OCI-LY1 (cell line): ENCODE measurements at regions not wholly inside any gene's neighbourhood (a gene's known extent, or its start where the extent isn't known, plus 50 kb on each side); places are given as distances from the start of the nearest gene placed in this dataset.

ENCODE experiments used
- H2AFZ ChIP-seq: fragments of 200-600 bp; sonication (generic), shearing (Covaris generic); 2 replicates; pipeline ENCODE4 v1.6.0; 2014; ENCODE audit warnings: antibody characterized with exemption, mild to moderate bottlenecking, low read length
- H3F3A ChIP-seq: fragments of 200-600 bp; sonication (generic), shearing (Covaris generic); 2 replicates; pipeline ENCODE4 v1.6.0; 2014; ENCODE audit warnings: mild to moderate bottlenecking, antibody characterized with exemption, low read length, moderate library complexity; ENCODE audit not compliant: insufficient read depth
- H3K27ac ChIP-seq: fragments of 200-600 bp; sonication (generic); 2 replicates; pipeline ENCODE4 v1.5.1; 2014; ENCODE audit warnings: low read length, mixed run types, mild to moderate bottlenecking, low read depth; ENCODE audit not compliant: poor library complexity, severe bottlenecking
- H3K27me3 ChIP-seq: fragments of 200-600 bp; sonication (generic); 2 replicates; pipeline ENCODE4 v1.6.0; 2014; ENCODE audit warnings: antibody characterized with exemption, mild to moderate bottlenecking, low read length, moderate library complexity; ENCODE audit not compliant: insufficient read depth
- H3K36me3 ChIP-seq: fragments of 200-600 bp; sonication (generic); 2 replicates; pipeline ENCODE4 v1.6.1; 2014; ENCODE audit warnings: mild to moderate bottlenecking, antibody characterized with exemption, low read length, moderate library complexity, mixed read lengths; ENCODE audit not compliant: insufficient read depth
- H3K4me1 ChIP-seq: fragments of 200-600 bp; sonication (generic); 2 replicates; pipeline ENCODE4 v1.5.1; 2014; ENCODE audit warnings: mild to moderate bottlenecking, low read length, moderate library complexity; ENCODE audit not compliant: insufficient read depth, severe bottlenecking
- H3K4me2 ChIP-seq: fragments of 200-600 bp; sonication (generic), shearing (Covaris generic); 2 replicates; pipeline ENCODE4 v1.6.1; 2014; ENCODE audit warnings: low read length
- H3K4me3 ChIP-seq: fragments of 200-600 bp; sonication (generic); 2 replicates; pipeline ENCODE4 v1.5.1; 2014; ENCODE audit warnings: low read length, low read depth, mild to moderate bottlenecking, mixed read lengths; ENCODE audit not compliant: poor library complexity, severe bottlenecking
- H3K79me2 ChIP-seq: fragments of 200-600 bp; shearing (Covaris generic); 2 replicates; pipeline ENCODE4 v1.6.1; 2016; ENCODE audit warnings: mixed run types, low read length, mixed read lengths; ENCODE audit not compliant: insufficient read depth
- H3K9ac ChIP-seq: fragments of 200-600 bp; sonication (generic), shearing (Covaris generic); 2 replicates; pipeline ENCODE4 v1.6.1; 2014; ENCODE audit warnings: mild to moderate bottlenecking, low read length, mixed read lengths
- H3K9me2 ChIP-seq: fragments of 200-600 bp; sonication (generic), shearing (Covaris generic); 2 replicates; pipeline ENCODE4 v1.6.1; 2014; ENCODE audit warnings: low read depth, mild to moderate bottlenecking, low read length, mixed read lengths
- H3K9me3 ChIP-seq: fragments of 200-600 bp; shearing (Covaris generic); 2 replicates; pipeline ENCODE4 v1.6.1; 2014; ENCODE audit warnings: low read length, mixed read lengths
- H4K20me1 ChIP-seq: fragments of 200-600 bp; sonication (generic), shearing (Covaris generic); 2 replicates; pipeline ENCODE4 v1.6.0; 2016; ENCODE audit warnings: mild to moderate bottlenecking, low read length; ENCODE audit not compliant: insufficient read depth
- EZH2 ChIP-seq: fragments of 200-600 bp; sonication (generic), shearing (Covaris generic); IDR thresholded peaks from 2 replicates; pipeline ENCODE4 v1.8.0; 2017; ENCODE audit warnings: borderline replicate concordance, mixed run types, mild to moderate bottlenecking, antibody characterized with exemption, low read length, moderate library complexity, mixed read lengths
- TF ChIP-seq, protein P1 (sequence below): fragments of 200-600 bp; sonication (generic), shearing (Covaris generic); IDR thresholded peaks from 2 replicates; pipeline ENCODE4 v1.5.1; 2017; ENCODE audit warnings: mild to moderate bottlenecking, antibody characterized with exemption, low read length, moderate library complexity, mixed read lengths

DNA sequence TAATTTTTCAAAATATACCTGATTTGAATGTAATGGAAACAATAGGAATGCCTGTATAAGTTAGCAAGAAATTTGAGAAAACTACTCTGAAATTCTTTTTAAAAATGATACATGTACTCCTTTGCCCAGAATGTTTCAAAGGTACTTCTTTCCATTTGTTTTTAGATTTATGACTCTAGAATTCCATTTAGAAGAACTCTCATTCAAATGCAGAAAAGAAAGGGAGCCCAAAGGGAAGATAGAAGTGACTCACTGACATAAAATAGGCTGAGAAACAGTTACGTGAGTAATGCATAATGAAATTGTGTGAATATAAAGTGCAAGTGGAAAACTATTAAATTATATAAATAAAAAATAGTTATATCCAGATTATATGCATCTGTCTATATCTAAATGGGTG, 926.3 kb downstream of the TAF11L14 start:
- no peaks in the 10 kb centered on the region; the same call in 1 of the 2 replicates for H3K9me2 ChIP-seq
- H3K79me2 ChIP-seq: no peaks in the 10 kb centered on the region
- no peak overlapping the region for H2AFZ ChIP-seq
- H3K9me3 ChIP-seq: no peaks in the 10 kb centered on the region
- H4K20me1 ChIP-seq: no peaks in the 10 kb centered on the region
- no peaks in the 10 kb centered on the region for H3K36me3 ChIP-seq
- no peak overlapping the region for H3K4me2 ChIP-seq
- H3F3A ChIP-seq: no peaks in the 10 kb centered on the region
- no peaks in the 10 kb centered on the region for H3K27me3 ChIP-seq
- H3K27ac ChIP-seq: no peak overlapping the region
- no peaks in the 10 kb centered on the region for H3K4me1 ChIP-seq
- TF ChIP-seq, protein P1, sequence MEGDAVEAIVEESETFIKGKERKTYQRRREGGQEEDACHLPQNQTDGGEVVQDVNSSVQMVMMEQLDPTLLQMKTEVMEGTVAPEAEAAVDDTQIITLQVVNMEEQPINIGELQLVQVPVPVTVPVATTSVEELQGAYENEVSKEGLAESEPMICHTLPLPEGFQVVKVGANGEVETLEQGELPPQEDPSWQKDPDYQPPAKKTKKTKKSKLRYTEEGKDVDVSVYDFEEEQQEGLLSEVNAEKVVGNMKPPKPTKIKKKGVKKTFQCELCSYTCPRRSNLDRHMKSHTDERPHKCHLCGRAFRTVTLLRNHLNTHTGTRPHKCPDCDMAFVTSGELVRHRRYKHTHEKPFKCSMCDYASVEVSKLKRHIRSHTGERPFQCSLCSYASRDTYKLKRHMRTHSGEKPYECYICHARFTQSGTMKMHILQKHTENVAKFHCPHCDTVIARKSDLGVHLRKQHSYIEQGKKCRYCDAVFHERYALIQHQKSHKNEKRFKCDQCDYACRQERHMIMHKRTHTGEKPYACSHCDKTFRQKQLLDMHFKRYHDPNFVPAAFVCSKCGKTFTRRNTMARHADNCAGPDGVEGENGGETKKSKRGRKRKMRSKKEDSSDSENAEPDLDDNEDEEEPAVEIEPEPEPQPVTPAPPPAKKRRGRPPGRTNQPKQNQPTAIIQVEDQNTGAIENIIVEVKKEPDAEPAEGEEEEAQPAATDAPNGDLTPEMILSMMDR: no peak
- no peak for TF ChIP-seq EZH2
- H3K4me3 ChIP-seq: no peak overlapping the region
- no peak overlapping the region for H3K9ac ChIP-seq

DNA sequence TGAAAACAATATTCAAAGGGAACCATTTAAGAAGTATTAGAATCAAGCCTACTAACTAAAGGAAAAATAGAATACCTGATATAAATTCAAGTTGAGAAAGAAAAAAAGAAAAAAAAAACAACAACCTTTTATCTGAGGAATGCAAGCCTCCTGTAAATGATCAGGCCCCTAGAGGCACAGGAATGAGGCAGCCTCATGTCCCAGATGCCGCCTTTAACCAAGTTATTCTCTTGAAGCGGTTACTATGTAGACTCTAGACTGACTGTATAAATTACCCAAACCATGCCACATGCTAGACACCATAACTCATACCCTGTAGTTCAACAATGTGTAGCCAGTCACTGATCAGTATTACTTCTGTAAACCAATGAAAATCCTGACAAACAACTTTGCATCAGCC, 929.6 kb downstream of the TAF11L14 start:
- no peaks in the 10 kb centered on the region for H3K4me1 ChIP-seq
- no peak overlapping the region for H3K9ac ChIP-seq
- no peak for TF ChIP-seq EZH2
- TF ChIP-seq, protein P1: no peak
- no peaks in the 10 kb centered on the region for H3F3A ChIP-seq
- H3K36me3 ChIP-seq: no peaks in the 10 kb centered on the region
- H2AFZ ChIP-seq: no peak overlapping the region
- H3K9me3 ChIP-seq: no peaks in the 10 kb centered on the region
- no peak overlapping the region for H3K4me3 ChIP-seq
- H3K79me2 ChIP-seq: no peaks in the 10 kb centered on the region
- H3K27ac ChIP-seq: no peak overlapping the region
- no peak overlapping the region for H3K4me2 ChIP-seq
- H3K27me3 ChIP-seq: no peaks in the 10 kb centered on the region
- H3K9me2 ChIP-seq: no peaks in the 10 kb centered on the region; the same call in 1 of the 2 replicates
- no peaks in the 10 kb centered on the region for H4K20me1 ChIP-seq

DNA sequence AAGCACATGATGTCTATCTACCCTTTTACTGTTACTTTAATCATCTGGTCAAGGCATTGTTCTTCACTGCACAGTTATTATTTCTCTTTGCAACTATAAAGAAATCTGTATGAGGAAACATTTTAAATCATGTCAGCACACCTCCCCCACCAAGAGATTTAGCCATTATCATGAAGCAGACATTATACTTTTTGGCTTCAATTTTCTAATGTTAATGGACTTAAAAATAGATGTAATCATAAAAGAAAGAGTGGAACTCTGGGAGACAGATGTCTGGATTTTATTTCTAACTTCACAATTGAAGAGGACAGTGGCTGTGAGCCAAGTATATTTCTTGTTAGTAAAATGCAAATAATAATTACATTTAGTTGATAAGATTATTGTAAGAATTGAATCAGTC, 932.4 kb downstream of the TAF11L14 start:
- H3K9ac ChIP-seq: no peak overlapping the region
- H3K4me2 ChIP-seq: no peak overlapping the region
- H3K79me2 ChIP-seq: no peaks in the 10 kb centered on the region
- no peak overlapping the region for H2AFZ ChIP-seq
- no peaks in the 10 kb centered on the region for H3K9me2 ChIP-seq
- no peaks in the 10 kb centered on the region for H3K36me3 ChIP-seq
- TF ChIP-seq, protein P1: no peak
- TF ChIP-seq EZH2: no peak
- no peaks in the 10 kb centered on the region for H3K27me3 ChIP-seq
- no peak overlapping the region for H3K27ac ChIP-seq
- no peak overlapping the region for H3K4me3 ChIP-seq
- no peaks in the 10 kb centered on the region for H4K20me1 ChIP-seq
- H3K4me1 ChIP-seq: no peaks in the 10 kb centered on the region
- no peaks in the 10 kb centered on the region for H3F3A ChIP-seq
- no peaks in the 10 kb centered on the region for H3K9me3 ChIP-seq
